ENCODE measurements at regions not wholly inside any gene's neighbourhood (a gene's known extent, or its start where the extent isn't known, plus 50 kb on each side); places are given as distances from the start of the nearest gene placed in this dataset.
"Not testable (repeated sequence)": the region's sequence is repeated elsewhere in the genome, so short reads cannot be mapped to it uniquely, and the experiment has no call there.

- Histone ChIP-seq H3K9me3 (ENCODE audit: insufficient read depth, low read length) (no peaks in the 10 kb centered on the region), H3K4me3 (ENCODE audit: low read length) (no peak overlapping the region), H3K36me3 (replicated peaks; ENCODE audit: low read depth, low read length) (no peaks in the 10 kb centered on the region), H3K4me2 (ENCODE audit: low read length) (no peak overlapping the region), H3K79me2 (ENCODE audit: low read length) (no peaks in the 10 kb centered on the region), H4K20me1 (ENCODE audit: insufficient read depth, low read length) (no peaks in the 10 kb centered on the region), H3K27ac (ENCODE audit: low read length) (no peak overlapping the region), H3K4me1 (ENCODE audit: low read length) (no peaks in the 10 kb centered on the region), H2AFZ (ENCODE audit: low read depth, low read length) (no peak overlapping the region), H3K27me3 (ENCODE audit: low read depth, low read length) (no peaks in the 10 kb centered on the region), H3K9ac (ENCODE audit: low read length) (no peak overlapping the region)
- no peak for TF ChIP-seq CTCF (IDR thresholded peaks at IDR 0.05; ENCODE audit: low read depth, low read length)
- TF ChIP-seq EZH2phosphoT487 (IDR thresholded peaks at IDR 0.05; ENCODE audit: low read depth), result no peak
These were observed 136.3 kb downstream of the SLC35B3 start for GRCh38 chr6:8299034-8299433.

GRCh38 chr6:8282946-8283345 lies 152.4 kb downstream of the SLC35B3 start:
- H3K4me1 ChIP-seq (ENCODE audit: low read length), result peaks cover 14% of the 10 kb centered on the region
- H3K9ac ChIP-seq (ENCODE audit: low read length); H2AFZ ChIP-seq (ENCODE audit: low read depth, low read length); H3K4me2 ChIP-seq (ENCODE audit: low read length); H4K20me1 ChIP-seq (ENCODE audit: insufficient read depth, low read length); H3K27ac ChIP-seq (ENCODE audit: low read length); H3K79me2 ChIP-seq (ENCODE audit: low read length); H3K9me3 ChIP-seq (ENCODE audit: insufficient read depth, low read length); H3K4me3 ChIP-seq (ENCODE audit: low read length); H3K36me3 ChIP-seq (replicated peaks; ENCODE audit: low read depth, low read length); H3K27me3 ChIP-seq (ENCODE audit: low read depth, low read length): not testable (repeated sequence)

GRCh38 chr6:8282380-8282779 lies 153.0 kb downstream of the SLC35B3 start:
- Histone ChIP-seq H3K4me1 (ENCODE audit: low read length) (peaks cover 20% of the 10 kb centered on the region), H3K9me3 (ENCODE audit: insufficient read depth, low read length) (no peaks in the 10 kb centered on the region), H3K36me3 (replicated peaks; ENCODE audit: low read depth, low read length) (no peaks in the 10 kb centered on the region), H3K4me3 (ENCODE audit: low read length) (no peak overlapping the region), H4K20me1 (ENCODE audit: insufficient read depth, low read length) (no peaks in the 10 kb centered on the region), H3K79me2 (ENCODE audit: low read length) (no peaks in the 10 kb centered on the region), H2AFZ (ENCODE audit: low read depth, low read length) (no peak overlapping the region), H3K4me2 (ENCODE audit: low read length) (no peak overlapping the region), H3K9ac (ENCODE audit: low read length) (no peak overlapping the region), H3K27me3 (ENCODE audit: low read depth, low read length) (no peaks in the 10 kb centered on the region), H3K27ac (ENCODE audit: low read length) (no peak overlapping the region)
- TF ChIP-seq CTCF (IDR thresholded peaks at IDR 0.05; ENCODE audit: low read depth, low read length), result no peak
- no peak for TF ChIP-seq EZH2phosphoT487 (IDR thresholded peaks at IDR 0.05; ENCODE audit: low read depth)

GRCh38 chr6:8279041-8279805 lies 156.1 kb downstream of the SLC35B3 start:
- Histone ChIP-seq H3K36me3 (replicated peaks; ENCODE audit: low read depth, low read length) (no peaks in the 10 kb centered on the region), H4K20me1 (ENCODE audit: insufficient read depth, low read length) (no peaks in the 10 kb centered on the region), H3K9me3 (ENCODE audit: insufficient read depth, low read length) (no peaks in the 10 kb centered on the region), H3K9ac (ENCODE audit: low read length) (no peak overlapping the region), H3K27ac (ENCODE audit: low read length) (no peak overlapping the region), H3K4me1 (ENCODE audit: low read length) (peaks cover 21% of the 10 kb centered on the region), H2AFZ (ENCODE audit: low read depth, low read length) (no peak overlapping the region), H3K4me2 (ENCODE audit: low read length) (no peak overlapping the region), H3K4me3 (ENCODE audit: low read length) (no peak overlapping the region), H3K79me2 (ENCODE audit: low read length) (no peaks in the 10 kb centered on the region), H3K27me3 (ENCODE audit: low read depth, low read length) (no peaks in the 10 kb centered on the region)
- no peak for TF ChIP-seq CTCF (IDR thresholded peaks at IDR 0.05; ENCODE audit: low read depth, low read length)
- no peak for TF ChIP-seq EZH2phosphoT487 (IDR thresholded peaks at IDR 0.05; ENCODE audit: low read depth)

All from OCI-LY3 (cell line).